Prostate gland (tissue), 2 donors: ENCODE measurements at regions not wholly inside any gene's neighbourhood (a gene's known extent, or its start where the extent isn't known, plus 50 kb on each side); places are given as distances from the start of the nearest gene placed in this dataset.

Experiments used
- DNase-seq: peaks from one replicate; pipeline ENCODE4 v3.0.0-alpha.2; 2019; ENCODE audit warnings: low spot score
- H3K27ac ChIP-seq, 2 donors: fragments of 200-600 bp; sonication (generic); 2 replicates each; pipeline ENCODE4 v1.5.1; 2017 to 2019
- H3K27me3 ChIP-seq: fragments of 200-600 bp; sonication (generic); replicated peaks from 2 replicates; pipeline ENCODE4 v1.5.1; 2019; ENCODE audit not compliant: insufficient read depth
- H3K36me3 ChIP-seq, 2 donors: fragments of 200-600 bp; sonication (generic); 1 replicate in 1 of 2; 2 replicates in 1 of 2; pipeline versions ENCODE4 v1.5.1 to v1.8.1; 2017 to 2019
- H3K4me1 ChIP-seq: fragments of 200-600 bp; sonication (generic); replicated peaks from 2 replicates; pipeline ENCODE4 v1.5.1; 2019
- H3K4me3 ChIP-seq, 2 donors: fragments of 200-600 bp; sonication (generic); 2 replicates each; pipeline ENCODE4 v1.5.1; 2017 to 2019
- H3K9me3 ChIP-seq: fragments of 200-600 bp; sonication (generic); 2 replicates; pipeline ENCODE4 v1.5.1; 2017
- CTCF ChIP-seq, 4 experiments: fragments of 200-600 bp in 2 of 4; fragments of 450-650 bp in 2 of 4; sonication (generic) in 2 of 4; IDR thresholded peaks; 1 replicate in 3 of 4; 2 replicates in 1 of 4; pipeline ENCODE4 v1.5.1; 2016 to 2019; ENCODE audit warnings: antibody characterized with exemption in 4 of 4, mild to moderate bottlenecking in 2 of 4, moderate library complexity in 2 of 4
- POLR2A ChIP-seq: fragments of 450-650 bp; IDR thresholded peaks from one replicate; pipeline ENCODE4 v1.6.1; 2016; ENCODE audit warnings: antibody characterized with exemption, mild to moderate bottlenecking
- POLR2AphosphoS5 ChIP-seq: sonication (generic); formaldehyde crosslinking; IDR thresholded peaks from one replicate; pipeline ENCODE4 v1.6.1; 2017; ENCODE audit warnings: antibody characterized with exemption
- WGBS: methylation state at CpG from one replicate; pipeline ENCODE4 v1.1.5; 2018; 5-methylcytosine and 5-hydroxymethylcytosine counted together
- intact Hi-C: fragments of 100-400 bp; cut with DNase I; formaldehyde crosslinking; loops from one replicate; pipeline ENCODE4 v1.14.2; 2022

GRCh38 chr10:78544423-78545090, 510.9 kb downstream of the RPS24 start:
- Histone ChIP-seq H3K4me1 (no peaks in the 10 kb centered on the region), H3K4me3 (no peak overlapping the region), H3K9me3 (no peaks in the 10 kb centered on the region), H3K36me3 (no peaks in the 10 kb centered on the region), H3K27me3 (no peaks in the 10 kb centered on the region), H3K27ac (peak overlapping the region in 1 of 2 donors; percentile 37)
- no peak for TF ChIP-seq CTCF (IDR thresholded peaks at IDR 0.05)
- TF ChIP-seq POLR2A = no peak
- TF ChIP-seq POLR2AphosphoS5 = no peak
- intact Hi-C loops = no loop called here
- WGBS = 84% methylated on average over 9 of the region's 9 CpGs
- DNase-seq = no peak

- Histone ChIP-seq H3K27ac (no peak overlapping the region), H3K4me1 (peaks cover 8% of the 10 kb centered on the region), H3K9me3 (no peaks in the 10 kb centered on the region), H3K4me3 (no peak overlapping the region), H3K36me3 (no peaks in the 10 kb centered on the region), H3K27me3 (no peaks in the 10 kb centered on the region)
- WGBS = 74% methylated on average over 3 of the region's 3 CpGs
- no peak for DNase-seq
- intact Hi-C loops = no loop called here
- TF ChIP-seq CTCF (IDR thresholded peaks at IDR 0.05) = no peak
- no peak for TF ChIP-seq POLR2A
- no peak for TF ChIP-seq POLR2AphosphoS5
Measured at GRCh38 chr10:78545756-78546155, 512.1 kb downstream of the RPS24 start.

- Histone ChIP-seq H3K4me1 (peaks cover 8% of the 10 kb centered on the region), H3K27ac (no peak overlapping the region), H3K36me3 (no peaks in the 10 kb centered on the region), H3K9me3 (no peaks in the 10 kb centered on the region), H3K4me3 (no peak overlapping the region), H3K27me3 (no peaks in the 10 kb centered on the region)
- DNase-seq = no peak
- intact Hi-C loops = no loop called here
- TF ChIP-seq POLR2AphosphoS5 (no peak), CTCF (IDR thresholded peaks at IDR 0.05) (no peak), POLR2A (no peak)
- 92% methylated on average over 6 of the region's 6 CpGs for WGBS
Measured at GRCh38 chr10:78547397-78547796, 513.7 kb downstream of the RPS24 start.

GRCh38 chr10:78547905-78548304, 514.2 kb downstream of the RPS24 start:
- intact Hi-C loops = no loop called here
- H3K4me3 ChIP-seq = no peak overlapping the region
- H3K4me1 ChIP-seq = peaks cover 8% of the 10 kb centered on the region
- no peak for DNase-seq
- TF ChIP-seq CTCF (IDR thresholded peaks at IDR 0.05) (no peak), POLR2AphosphoS5 (no peak), POLR2A (no peak)
- no peaks in the 10 kb centered on the region for H3K27me3 ChIP-seq
- no peaks in the 10 kb centered on the region for H3K9me3 ChIP-seq
- no peaks in the 10 kb centered on the region for H3K36me3 ChIP-seq
- no peak overlapping the region for H3K27ac ChIP-seq

GRCh38 chr10:78548369-78548768, 514.7 kb downstream of the RPS24 start:
- Histone ChIP-seq H3K27me3 (no peaks in the 10 kb centered on the region), H3K27ac (no peak overlapping the region), H3K9me3 (no peaks in the 10 kb centered on the region), H3K4me3 (no peak overlapping the region), H3K36me3 (no peaks in the 10 kb centered on the region), H3K4me1 (peaks cover 8% of the 10 kb centered on the region)
- DNase-seq = no peak
- WGBS = 92% methylated on average over 3 of the region's 3 CpGs
- intact Hi-C loops = no loop called here
- TF ChIP-seq POLR2AphosphoS5 (no peak), CTCF (IDR thresholded peaks at IDR 0.05) (no peak), POLR2A (no peak)
